ENCODE measurements at regions not wholly inside any gene's neighbourhood (a gene's known extent, or its start where the extent isn't known, plus 50 kb on each side); places are given as distances from the start of the nearest gene placed in this dataset.

- no peak for TF ChIP-seq EZH2 (IDR thresholded peaks at IDR 0.05)
- TF ChIP-seq SIN3A (IDR thresholded peaks at IDR 0.05; ENCODE audit: low read depth): no peak
- no peak for TF ChIP-seq YY1 (IDR thresholded peaks at IDR 0.05; ENCODE audit: extremely low read depth, insufficient replicate concordance, low read depth, low read length)
- TF ChIP-seq ZNF274 (IDR thresholded peaks at IDR 0.05; ENCODE audit: low read depth, low read length): no peak
- TF ChIP-seq ATF3 (IDR thresholded peaks at IDR 0.05): no peak
- TF ChIP-seq REST (IDR thresholded peaks at IDR 0.05; ENCODE audit: low read depth): no peak
Observed at GRCh38 chr20:11354846-11355245, 562.8 kb upstream of the BTBD3 start (continued).

- Histone ChIP-seq H3K36me3 (ENCODE audit: control insufficient read depth in 1 of 2, insufficient read depth in 2 of 2, low read length in 2 of 2) (no peaks in the 10 kb centered on the region), H3K4me1 (ENCODE audit: control insufficient read depth in 1 of 2, insufficient read depth in 2 of 2, low read length in 2 of 2) (no peaks in the 10 kb centered on the region), H3K27ac (ENCODE audit: low read depth, low read length) (no peak overlapping the region), H3K4me2 (ENCODE audit: low read length) (no peak overlapping the region), H3K79me2 (ENCODE audit: insufficient read depth, low read length) (no peaks in the 10 kb centered on the region), H3K9ac (ENCODE audit: low read length) (no peak overlapping the region), H3K27me3 (ENCODE audit: insufficient read depth, low read length) (no peaks in the 10 kb centered on the region), H3K9me3 (ENCODE audit: control insufficient read depth in 1 of 2, insufficient read depth in 1 of 2, low read depth in 1 of 2, low read length in 2 of 2) (no peaks in the 10 kb centered on the region), H4K20me1 (ENCODE audit: insufficient read depth) (no peaks in the 10 kb centered on the region), H3K4me3 (replicated peaks in 1 of 2; ENCODE audit: low read depth in 1 of 2, low read length in 2 of 2) (no peak overlapping the region), H2AFZ (ENCODE audit: low read depth, low read length, poor library complexity, severe bottlenecking) (no peak overlapping the region), H3K9me2 (ENCODE audit: insufficient read depth) (no peaks in the 10 kb centered on the region)
- intact Hi-C loops (cut with micrococcal nuclease): no loop called here
- ChIA-PET CTCF (no interaction called here), POLR2A (no interaction called here), RAD21 (ENCODE audit: low non-redundant PET in 1 of 2, low total read pairs in 2 of 2, uncharacterized antibody in 2 of 2, unreplicated experiment in 2 of 2) (no interaction called here)
- BruUV-seq (replicated peaks): no TSS peak
- DNase-seq (ENCODE audit: low read depth, low spot score) (no peak), ATAC-seq (no peak)
- TF ChIP-seq CEBPB (IDR thresholded peaks at IDR 0.05; ENCODE audit: low read depth) (no peak), ATF3 (IDR thresholded peaks at IDR 0.05) (no peak), TCF7L2 (IDR thresholded peaks at IDR 0.05; ENCODE audit: borderline replicate concordance, extremely low read depth, insufficient read depth, insufficient read length) (no peak), CBX3 (IDR thresholded peaks at IDR 0.05; ENCODE audit: low read depth) (no peak), RAD21 (IDR thresholded peaks at IDR 0.05; ENCODE audit: low read depth) (no peak), SP1 (IDR thresholded peaks at IDR 0.05; ENCODE audit: low read depth) (no peak), ZBTB33 (IDR thresholded peaks at IDR 0.05; ENCODE audit: extremely low read depth, insufficient replicate concordance, low read length) (no peak), REST (IDR thresholded peaks at IDR 0.05; ENCODE audit: low read depth) (no peak)
Observed at GRCh38 chr20:11355345-11355744, 562.3 kb upstream of the BTBD3 start.
